Ovary (tissue), 3 donors: ENCODE measurements at regions not wholly inside any gene's neighbourhood (a gene's known extent, or its start where the extent isn't known, plus 50 kb on each side); places are given as distances from the start of the nearest gene placed in this dataset.

ENCODE experiments used
- CTCF ChIP-seq, 3 donors: fragments of 450-650 bp in 2 of 3; fragments of 200-600 bp in 1 of 3; IDR thresholded peaks; one replicate each; pipeline versions ENCODE4 v1.5.1 to v1.8.0; 2016 to 2022; ENCODE audit warnings: antibody characterized with exemption in 3 of 3, mild to moderate bottlenecking in 1 of 3
- POLR2A ChIP-seq: fragments of 450-650 bp; IDR thresholded peaks from one replicate; pipeline ENCODE4 v1.6.1; 2017; ENCODE audit warnings: antibody characterized with exemption, mild to moderate bottlenecking, moderate library complexity
- donor health status: DM: no; HTN: no; CAD: no.

GRCh38 chr9:102855641-102856040 lies 139.5 kb upstream of the CYLC2 start:
- TF ChIP-seq POLR2A (no peak), CTCF (IDR thresholded peaks at IDR 0.05) (no peak)
